CD4-positive, alpha-beta T cell treated with Interleukin-12 subunit alpha and Interleukin-12 subunit beta, for 1 hour (primary cell): ENCODE measurements at regions not wholly inside any gene's neighbourhood (a gene's known extent, or its start where the extent isn't known, plus 50 kb on each side); places are given as distances from the start of the nearest gene placed in this dataset.

Experiments
- DNase-seq: peaks from one replicate; pipeline ENCODE4 v3.0.0-alpha.2; 2020

- DNase-seq: no peak
Measured at GRCh38 chr14:84131924-84132323, 1398.0 kb upstream of the FLRT2 start.

GRCh38 chr14:84144166-84144565, 1385.8 kb upstream of the FLRT2 start:
- DNase-seq: no peak

GRCh38 chr14:84152452-84152851, 1377.5 kb upstream of the FLRT2 start:
- no peak for DNase-seq

- DNase-seq: no peak
Measured at GRCh38 chr14:84162633-84163032, 1367.3 kb upstream of the FLRT2 start.

GRCh38 chr14:84167026-84167425, 1362.9 kb upstream of the FLRT2 start:
- DNase-seq: no peak

- DNase-seq: no peak
Measured at GRCh38 chr14:84180336-84180735, 1349.6 kb upstream of the FLRT2 start.

- no peak for DNase-seq
Measured at GRCh38 chr14:84181072-84181471, 1348.9 kb upstream of the FLRT2 start.

GRCh38 chr14:84195514-84195913, 1334.4 kb upstream of the FLRT2 start:
- no peak for DNase-seq

GRCh38 chr14:84197704-84198103, 1332.2 kb upstream of the FLRT2 start:
- DNase-seq: no peak

- no peak for DNase-seq
Measured at GRCh38 chr14:84202486-84202885, 1327.5 kb upstream of the FLRT2 start.

GRCh38 chr14:84203896-84204295, 1326.0 kb upstream of the FLRT2 start:
- DNase-seq: no peak

- DNase-seq: no peak
Measured at GRCh38 chr14:84208451-84208850, 1321.5 kb upstream of the FLRT2 start.

- no peak for DNase-seq
Measured at GRCh38 chr14:84209031-84209430, 1320.9 kb upstream of the FLRT2 start.

- DNase-seq: no peak
Measured at GRCh38 chr14:84217066-84217465, 1312.9 kb upstream of the FLRT2 start.

GRCh38 chr14:84225268-84225667, 1304.7 kb upstream of the FLRT2 start:
- DNase-seq: no peak

- DNase-seq: no peak
Measured at GRCh38 chr14:84228702-84229101, 1301.2 kb upstream of the FLRT2 start.

GRCh38 chr14:84234281-84234680, 1295.7 kb upstream of the FLRT2 start:
- DNase-seq: no peak

GRCh38 chr14:84236290-84236689, 1293.7 kb upstream of the FLRT2 start:
- DNase-seq: no peak

- DNase-seq: no peak
Measured at GRCh38 chr14:84237881-84238280, 1292.1 kb upstream of the FLRT2 start.

GRCh38 chr14:84247693-84248092, 1282.3 kb upstream of the FLRT2 start:
- no peak for DNase-seq

- no peak for DNase-seq
Measured at GRCh38 chr14:84250893-84251292, 1279.1 kb upstream of the FLRT2 start.

GRCh38 chr14:84251411-84252115, 1278.4 kb upstream of the FLRT2 start:
- DNase-seq: no peak

GRCh38 chr14:84252706-84253105, 1277.2 kb upstream of the FLRT2 start:
- no peak for DNase-seq

- DNase-seq: no peak
Measured at GRCh38 chr14:84253326-84253725, 1276.6 kb upstream of the FLRT2 start.

- DNase-seq: no peak
Measured at GRCh38 chr14:84254290-84254689, 1275.7 kb upstream of the FLRT2 start.
